Peyer's patch (tissue), 4 donors: ENCODE measurements at regions not wholly inside any gene's neighbourhood (a gene's known extent, or its start where the extent isn't known, plus 50 kb on each side); places are given as distances from the start of the nearest gene placed in this dataset.

Experiments
- POLR2A ChIP-seq, 2 donors: fragments of 450-650 bp; IDR thresholded peaks; one replicate each; pipeline ENCODE4 v1.5.1; 2017; ENCODE audit warnings: antibody characterized with exemption in 2 of 2, mild to moderate bottlenecking in 2 of 2, moderate library complexity in 2 of 2
- TF ChIP-seq, protein P1 (sequence below), 6 experiments: fragments of 450-650 bp in 4 of 6; fragments of 200-600 bp in 2 of 6; sonication (generic) in 1 of 6; IDR thresholded peaks; one replicate each; pipeline ENCODE4 v1.5.1; 2017 to 2019; ENCODE audit warnings: antibody characterized with exemption in 6 of 6, mild to moderate bottlenecking in 3 of 6, moderate library complexity in 1 of 6

GRCh38 chr9:81397481-81398381 is 291.6 kb downstream of the TLE1 start:
- TF ChIP-seq, protein P1, sequence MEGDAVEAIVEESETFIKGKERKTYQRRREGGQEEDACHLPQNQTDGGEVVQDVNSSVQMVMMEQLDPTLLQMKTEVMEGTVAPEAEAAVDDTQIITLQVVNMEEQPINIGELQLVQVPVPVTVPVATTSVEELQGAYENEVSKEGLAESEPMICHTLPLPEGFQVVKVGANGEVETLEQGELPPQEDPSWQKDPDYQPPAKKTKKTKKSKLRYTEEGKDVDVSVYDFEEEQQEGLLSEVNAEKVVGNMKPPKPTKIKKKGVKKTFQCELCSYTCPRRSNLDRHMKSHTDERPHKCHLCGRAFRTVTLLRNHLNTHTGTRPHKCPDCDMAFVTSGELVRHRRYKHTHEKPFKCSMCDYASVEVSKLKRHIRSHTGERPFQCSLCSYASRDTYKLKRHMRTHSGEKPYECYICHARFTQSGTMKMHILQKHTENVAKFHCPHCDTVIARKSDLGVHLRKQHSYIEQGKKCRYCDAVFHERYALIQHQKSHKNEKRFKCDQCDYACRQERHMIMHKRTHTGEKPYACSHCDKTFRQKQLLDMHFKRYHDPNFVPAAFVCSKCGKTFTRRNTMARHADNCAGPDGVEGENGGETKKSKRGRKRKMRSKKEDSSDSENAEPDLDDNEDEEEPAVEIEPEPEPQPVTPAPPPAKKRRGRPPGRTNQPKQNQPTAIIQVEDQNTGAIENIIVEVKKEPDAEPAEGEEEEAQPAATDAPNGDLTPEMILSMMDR (IDR thresholded peaks at IDR 0.05), result no peak
- TF ChIP-seq POLR2A (IDR thresholded peaks at IDR 0.05), result no peak
